ENCODE measurements at regions not wholly inside any gene's neighbourhood (a gene's known extent, or its start where the extent isn't known, plus 50 kb on each side); places are given as distances from the start of the nearest gene placed in this dataset.
"Not testable (repeated sequence)": the region's sequence is repeated elsewhere in the genome, so short reads cannot be mapped to it uniquely, and the experiment has no call there.

DNA sequence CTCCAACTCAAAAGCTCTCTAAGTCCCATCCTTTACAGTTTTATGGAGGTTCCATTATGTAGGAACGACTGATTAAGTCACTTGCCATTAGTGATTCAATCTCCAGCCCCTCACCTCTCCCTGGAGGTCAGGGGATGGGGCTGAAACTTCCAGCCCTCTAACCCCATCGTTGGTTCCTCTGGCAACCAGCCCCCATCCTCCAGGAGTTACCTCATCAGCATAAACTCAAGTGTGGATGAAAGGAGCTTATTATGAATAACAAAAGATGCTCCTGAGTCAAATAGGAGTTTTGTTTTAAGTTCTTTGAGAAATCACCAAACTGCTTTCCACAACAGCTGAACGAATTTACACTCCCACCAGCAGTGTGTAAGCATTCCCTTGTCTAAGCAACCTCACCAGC lies 494.3 kb upstream of the AUTS2 start:
- Histone ChIP-seq H3K9ac (ENCODE audit: low read length) (no peak overlapping the region), H3K4me2 (ENCODE audit: low read depth, low read length) (no peak overlapping the region), H3F3A (ENCODE audit: insufficient read depth, low read length) (no peaks in the 10 kb centered on the region), H3K9me3 (replicated peaks; ENCODE audit: insufficient read depth, low read length) (no peaks in the 10 kb centered on the region), H3K27ac (ENCODE audit: low read length) (no peak overlapping the region), H3K4me1 (ENCODE audit: low read length) (no peaks in the 10 kb centered on the region), H3K79me2 (ENCODE audit: low read length) (no peaks in the 10 kb centered on the region), H3K36me3 (replicated peaks; ENCODE audit: insufficient read depth, low read length) (no peaks in the 10 kb centered on the region), H2AFZ (ENCODE audit: low read length) (no peak overlapping the region), H4K20me1 (ENCODE audit: insufficient read depth, low read length) (no peaks in the 10 kb centered on the region), H3K9me2 (replicated peaks; ENCODE audit: insufficient read depth, low read length) (no peaks in the 10 kb centered on the region), H3K27me3 (replicated peaks; ENCODE audit: insufficient read depth, low read length) (no peaks in the 10 kb centered on the region), H3K4me3 (ENCODE audit: low read length) (no peak overlapping the region)
- TF ChIP-seq, protein P1, sequence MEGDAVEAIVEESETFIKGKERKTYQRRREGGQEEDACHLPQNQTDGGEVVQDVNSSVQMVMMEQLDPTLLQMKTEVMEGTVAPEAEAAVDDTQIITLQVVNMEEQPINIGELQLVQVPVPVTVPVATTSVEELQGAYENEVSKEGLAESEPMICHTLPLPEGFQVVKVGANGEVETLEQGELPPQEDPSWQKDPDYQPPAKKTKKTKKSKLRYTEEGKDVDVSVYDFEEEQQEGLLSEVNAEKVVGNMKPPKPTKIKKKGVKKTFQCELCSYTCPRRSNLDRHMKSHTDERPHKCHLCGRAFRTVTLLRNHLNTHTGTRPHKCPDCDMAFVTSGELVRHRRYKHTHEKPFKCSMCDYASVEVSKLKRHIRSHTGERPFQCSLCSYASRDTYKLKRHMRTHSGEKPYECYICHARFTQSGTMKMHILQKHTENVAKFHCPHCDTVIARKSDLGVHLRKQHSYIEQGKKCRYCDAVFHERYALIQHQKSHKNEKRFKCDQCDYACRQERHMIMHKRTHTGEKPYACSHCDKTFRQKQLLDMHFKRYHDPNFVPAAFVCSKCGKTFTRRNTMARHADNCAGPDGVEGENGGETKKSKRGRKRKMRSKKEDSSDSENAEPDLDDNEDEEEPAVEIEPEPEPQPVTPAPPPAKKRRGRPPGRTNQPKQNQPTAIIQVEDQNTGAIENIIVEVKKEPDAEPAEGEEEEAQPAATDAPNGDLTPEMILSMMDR (IDR thresholded peaks at IDR 0.05; ENCODE audit: low read length): no peak
- TF ChIP-seq EZH2phosphoT487 (IDR thresholded peaks at IDR 0.05; ENCODE audit: low read length) (no peak), EZH2 (optimal IDR thresholded peaks at IDR 0.05; ENCODE audit: low read depth, low read length) (no peak)
- DNase-seq: no peak

DNA sequence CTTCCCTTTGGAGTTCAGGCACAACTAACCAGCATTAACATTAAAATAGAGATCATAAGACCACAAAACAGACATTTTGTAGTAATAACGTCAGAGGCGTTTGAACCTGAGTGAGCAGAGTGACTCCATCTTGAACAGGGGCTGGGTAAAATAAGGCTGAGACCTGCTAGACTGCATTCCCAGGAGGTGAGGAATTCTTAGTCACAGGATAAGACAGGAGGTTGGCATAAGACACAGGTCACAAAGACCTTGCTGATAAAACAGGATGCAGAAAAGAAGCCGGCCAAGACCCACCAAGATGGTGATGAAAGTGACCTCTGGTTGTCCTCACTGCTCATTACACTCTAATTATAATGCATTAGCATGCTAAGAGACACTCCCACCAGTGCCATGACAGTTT lies 493.2 kb upstream of the AUTS2 start:
- no peaks in the 10 kb centered on the region for H3K9me2 ChIP-seq (replicated peaks; ENCODE audit: insufficient read depth, low read length)
- no peak overlapping the region for H2AFZ ChIP-seq (ENCODE audit: low read length)
- no peaks in the 10 kb centered on the region for H3K79me2 ChIP-seq (ENCODE audit: low read length)
- no peaks in the 10 kb centered on the region for H3F3A ChIP-seq (ENCODE audit: insufficient read depth, low read length)
- no peak overlapping the region for H3K4me3 ChIP-seq (ENCODE audit: low read length)
- no peak for TF ChIP-seq EZH2 (optimal IDR thresholded peaks at IDR 0.05; ENCODE audit: low read depth, low read length)
- TF ChIP-seq, protein P1 (IDR thresholded peaks at IDR 0.05; ENCODE audit: low read length): no peak
- H3K4me1 ChIP-seq (ENCODE audit: low read length): no peaks in the 10 kb centered on the region
- no peaks in the 10 kb centered on the region for H3K36me3 ChIP-seq (replicated peaks; ENCODE audit: insufficient read depth, low read length)
- H3K4me2 ChIP-seq (ENCODE audit: low read depth, low read length): no peak overlapping the region
- H4K20me1 ChIP-seq (ENCODE audit: insufficient read depth, low read length): no peaks in the 10 kb centered on the region
- H3K27ac ChIP-seq (ENCODE audit: low read length): no peak overlapping the region
- no peaks in the 10 kb centered on the region for H3K9me3 ChIP-seq (replicated peaks; ENCODE audit: insufficient read depth, low read length)
- DNase-seq: no peak
- H3K9ac ChIP-seq (ENCODE audit: low read length): no peak overlapping the region
- H3K27me3 ChIP-seq (replicated peaks; ENCODE audit: insufficient read depth, low read length): no peaks in the 10 kb centered on the region

DNA sequence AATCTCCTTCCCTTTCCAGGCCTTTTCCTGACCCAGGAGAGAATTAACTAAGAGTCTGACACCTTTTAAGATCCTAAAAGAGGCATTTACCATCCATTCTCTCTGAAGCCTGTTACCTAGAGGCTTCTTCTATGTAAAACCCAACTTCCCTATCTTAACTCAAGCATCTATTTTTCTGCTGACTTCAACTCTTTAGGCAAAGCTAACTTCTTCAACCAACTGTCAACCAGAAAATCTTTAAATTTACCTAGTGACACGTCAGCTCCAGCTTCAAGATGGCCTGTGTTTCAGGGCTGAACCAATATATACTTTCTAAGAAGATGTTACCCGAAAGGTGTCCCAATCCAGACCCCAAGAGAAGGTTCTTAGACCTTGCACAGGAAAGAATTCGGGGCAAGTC lies 492.3 kb upstream of the AUTS2 start:
- Histone ChIP-seq H3K9me3 (replicated peaks; ENCODE audit: insufficient read depth, low read length) (no peaks in the 10 kb centered on the region), H3K27ac (ENCODE audit: low read length) (no peak overlapping the region), H3K9ac (ENCODE audit: low read length) (no peak overlapping the region), H2AFZ (ENCODE audit: low read length) (no peak overlapping the region), H3K79me2 (ENCODE audit: low read length) (no peaks in the 10 kb centered on the region), H3K9me2 (replicated peaks; ENCODE audit: insufficient read depth, low read length) (no peaks in the 10 kb centered on the region), H3K4me3 (ENCODE audit: low read length) (no peak overlapping the region), H3K27me3 (replicated peaks; ENCODE audit: insufficient read depth, low read length) (no peaks in the 10 kb centered on the region), H3K4me2 (ENCODE audit: low read depth, low read length) (no peak overlapping the region), H4K20me1 (ENCODE audit: insufficient read depth, low read length) (no peaks in the 10 kb centered on the region), H3K36me3 (replicated peaks; ENCODE audit: insufficient read depth, low read length) (no peaks in the 10 kb centered on the region), H3F3A (ENCODE audit: insufficient read depth, low read length) (no peaks in the 10 kb centered on the region), H3K4me1 (ENCODE audit: low read length) (no peaks in the 10 kb centered on the region)
- DNase-seq: no peak
- TF ChIP-seq EZH2phosphoT487 (IDR thresholded peaks at IDR 0.05; ENCODE audit: low read length): no peak
- TF ChIP-seq, protein P1 (IDR thresholded peaks at IDR 0.05; ENCODE audit: low read length): no peak
- no peak for TF ChIP-seq EZH2 (optimal IDR thresholded peaks at IDR 0.05; ENCODE audit: low read depth, low read length)

DNA sequence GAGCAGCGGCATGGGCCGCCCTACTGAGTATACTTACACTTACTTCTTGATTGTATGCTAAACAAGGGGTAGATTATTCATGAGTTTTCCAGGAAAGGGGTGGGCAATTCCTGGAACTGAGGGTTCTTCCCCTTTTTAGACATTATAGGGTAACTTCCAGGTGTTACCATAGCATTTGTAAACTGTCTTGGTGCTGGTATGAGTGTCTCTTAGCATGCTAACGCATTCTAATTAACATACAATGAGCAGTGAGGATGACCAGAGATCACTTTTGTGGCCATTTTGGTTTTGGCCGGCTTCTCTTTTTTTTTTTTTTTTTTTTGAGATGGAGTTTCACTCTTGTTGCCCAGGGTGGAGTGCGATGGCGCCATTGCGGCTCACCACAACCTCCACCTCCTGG lies 491.8 kb upstream of the AUTS2 start:
- not testable (repeated sequence) for H3K4me1 ChIP-seq (ENCODE audit: low read length); H3K27me3 ChIP-seq (replicated peaks; ENCODE audit: insufficient read depth, low read length); DNase-seq; H3K27ac ChIP-seq (ENCODE audit: low read length); H3F3A ChIP-seq (ENCODE audit: insufficient read depth, low read length); H3K4me3 ChIP-seq (ENCODE audit: low read length); H3K9ac ChIP-seq (ENCODE audit: low read length); H3K36me3 ChIP-seq (replicated peaks; ENCODE audit: insufficient read depth, low read length); H3K9me2 ChIP-seq (replicated peaks; ENCODE audit: insufficient read depth, low read length); H2AFZ ChIP-seq (ENCODE audit: low read length); H3K4me2 ChIP-seq (ENCODE audit: low read depth, low read length); H4K20me1 ChIP-seq (ENCODE audit: insufficient read depth, low read length); H3K9me3 ChIP-seq (replicated peaks; ENCODE audit: insufficient read depth, low read length); H3K79me2 ChIP-seq (ENCODE audit: low read length)

DNA sequence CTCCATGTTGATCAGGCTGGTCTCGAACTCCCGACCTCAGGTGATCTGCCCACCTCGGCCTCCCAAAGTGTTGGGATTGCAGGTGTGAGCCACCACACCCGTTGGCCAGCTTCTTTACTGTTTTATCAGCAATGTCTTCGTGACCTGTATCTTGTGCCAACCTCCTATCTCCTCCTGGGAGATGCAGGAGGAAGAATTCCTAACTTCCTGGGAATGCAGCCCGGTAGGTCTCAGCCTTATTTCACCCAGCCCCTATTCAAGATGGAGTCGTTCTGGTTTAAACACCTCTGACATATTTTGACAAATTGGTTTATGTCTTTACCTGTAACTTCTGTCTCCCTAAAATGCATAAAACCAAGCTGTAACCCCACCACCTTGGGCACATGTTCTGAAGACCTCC lies 491.3 kb upstream of the AUTS2 start:
- not testable (repeated sequence) for H2AFZ ChIP-seq (ENCODE audit: low read length); H4K20me1 ChIP-seq (ENCODE audit: insufficient read depth, low read length); H3K36me3 ChIP-seq (replicated peaks; ENCODE audit: insufficient read depth, low read length); H3K4me3 ChIP-seq (ENCODE audit: low read length); H3K9me3 ChIP-seq (replicated peaks; ENCODE audit: insufficient read depth, low read length); H3K27ac ChIP-seq (ENCODE audit: low read length); H3K9ac ChIP-seq (ENCODE audit: low read length); H3K79me2 ChIP-seq (ENCODE audit: low read length); H3K9me2 ChIP-seq (replicated peaks; ENCODE audit: insufficient read depth, low read length); H3K4me2 ChIP-seq (ENCODE audit: low read depth, low read length); H3F3A ChIP-seq (ENCODE audit: insufficient read depth, low read length); H3K4me1 ChIP-seq (ENCODE audit: low read length); H3K27me3 ChIP-seq (replicated peaks; ENCODE audit: insufficient read depth, low read length); DNase-seq
